Pancreas (tissue), 10 donors: ENCODE measurements at regions not wholly inside any gene's neighbourhood (a gene's known extent, or its start where the extent isn't known, plus 50 kb on each side); places are given as distances from the start of the nearest gene placed in this dataset.
A peak's percentile ranks its signal among the peaks of the same experiment; 100 is the strongest.

Source experiments
- ATAC-seq, 4 donors: fragments of 200-7000 bp; cut with Tn5 transposase; one replicate each; pipeline versions ENCODE4 v1.8.0 to v1.9.1; 2020; ENCODE audit warnings: mild to moderate bottlenecking in 4 of 4, moderate library complexity in 4 of 4
- DNase-seq, 6 donors: peaks; one replicate each; pipeline ENCODE4 v3.0.0-alpha.2; 2020
- FAIRE-seq: peaks from 2 replicates; lab custom pipeline; 2012; peaks lifted over from hg19 to GRCh38; lab: Jason Lieb, UNC
- H3K27ac ChIP-seq, 4 donors: fragments of 200-600 bp; sonication (generic); 1 replicate in 3 of 4; 2 replicates in 1 of 4; pipeline versions ENCODE4 v1.5.0 to v1.8.0; 2020
- H3K27me3 ChIP-seq, 4 donors: fragments of 200-600 bp; one replicate each; pipeline ENCODE4 v1.8.0; 2021
- H3K36me3 ChIP-seq, 3 donors: fragments of 200-600 bp; sonication (generic) in 1 of 3; one replicate each; pipeline versions ENCODE4 v1.5.0 to v1.8.0; 2020 to 2021
- H3K4me1 ChIP-seq, 3 donors: fragments of 200-600 bp; one replicate each; pipeline ENCODE4 v1.8.0; 2021
- H3K4me3 ChIP-seq, 4 donors: fragments of 200-600 bp; sonication (generic) in 2 of 4; one replicate each; pipeline versions ENCODE4 v1.5.0 to v1.8.0; 2020 to 2021
- H3K9me3 ChIP-seq, 4 donors: fragments of 200-600 bp; one replicate each; pipeline ENCODE4 v1.8.0; 2021
- WGBS, 2 donors: extraction: QIAGEN DNeasy Blood & Tissue Kit; methylation state at CpG; one replicate each; pipeline ENCODE4 v1.1.7; 2013; 5-methylcytosine and 5-hydroxymethylcytosine counted together
- intact Hi-C, 3 donors: fragments of 100-400 bp; cut with DNase I; formaldehyde crosslinking; loops; one replicate each; pipeline versions ENCODE4 v1.11.1 to v1.14.2; 2022
- TF ChIP-seq, protein P1 (sequence below), 4 donors: fragments of 200-600 bp; sonication (generic) in 3 of 4; IDR thresholded peaks; one replicate each; pipeline versions ENCODE4 v1.5.0 to v1.8.0; 2021; ENCODE audit warnings: antibody characterized with exemption in 4 of 4
- donor health status: healthy with polysubstance abuse.
- donor health status: DM: no; HTN: no; CAD: no; lungs with moderate emphysema.
- donor health status: DM: no; HTN: no; CAD: no.
- donor health status: control.
- donor health status: control.
- donor health status: Bipolar disorder and iron deficiency.
- donor health status: DM: yes; HTN: yes; CAD: no.
- donor health status: DM: no; HTN: no; CAD: no.
- donor health status: DM: no; HTN: no; CAD: no.
- donor health status: DM: yes; HTN: yes; CAD: no.

DNA sequence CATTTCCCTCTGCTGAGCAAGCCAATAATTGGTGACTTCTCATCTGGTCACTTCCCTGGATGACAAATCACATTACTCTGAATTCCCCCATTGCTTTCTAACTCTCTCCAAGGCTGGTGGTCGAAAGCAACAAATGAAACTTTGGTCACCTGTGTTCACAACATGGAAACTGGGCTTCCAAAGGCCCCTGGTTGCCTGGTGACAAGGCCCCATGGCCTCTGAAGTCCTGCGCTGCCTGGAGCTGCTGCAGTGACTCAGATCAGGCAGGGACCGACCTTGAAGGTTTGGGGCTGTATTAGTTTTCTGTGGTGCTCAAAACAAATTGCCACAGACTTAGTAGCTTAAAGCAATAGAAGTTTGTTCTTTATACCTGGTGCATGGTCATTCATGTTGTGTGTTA is 345.3 kb downstream of the WDR72 start:
- no peaks in the 10 kb centered on the region for H3K36me3 ChIP-seq
- H3K9me3 ChIP-seq = no peaks in the 10 kb centered on the region
- intact Hi-C loops = no loop called here
- DNase-seq (peak in 4 of 6 donors; percentile 7 to 51 (median 38)), ATAC-seq (peak; percentile 51 to 58 (median 53)), FAIRE-seq (no peak)
- H3K4me1 ChIP-seq = peaks cover 0 to 9% (median 4%) of the 10 kb centered on the region in 3 donors
- H3K27ac ChIP-seq = no peak overlapping the region
- no peaks in the 10 kb centered on the region for H3K27me3 ChIP-seq
- H3K4me3 ChIP-seq = no peak overlapping the region
- TF ChIP-seq, protein P1, sequence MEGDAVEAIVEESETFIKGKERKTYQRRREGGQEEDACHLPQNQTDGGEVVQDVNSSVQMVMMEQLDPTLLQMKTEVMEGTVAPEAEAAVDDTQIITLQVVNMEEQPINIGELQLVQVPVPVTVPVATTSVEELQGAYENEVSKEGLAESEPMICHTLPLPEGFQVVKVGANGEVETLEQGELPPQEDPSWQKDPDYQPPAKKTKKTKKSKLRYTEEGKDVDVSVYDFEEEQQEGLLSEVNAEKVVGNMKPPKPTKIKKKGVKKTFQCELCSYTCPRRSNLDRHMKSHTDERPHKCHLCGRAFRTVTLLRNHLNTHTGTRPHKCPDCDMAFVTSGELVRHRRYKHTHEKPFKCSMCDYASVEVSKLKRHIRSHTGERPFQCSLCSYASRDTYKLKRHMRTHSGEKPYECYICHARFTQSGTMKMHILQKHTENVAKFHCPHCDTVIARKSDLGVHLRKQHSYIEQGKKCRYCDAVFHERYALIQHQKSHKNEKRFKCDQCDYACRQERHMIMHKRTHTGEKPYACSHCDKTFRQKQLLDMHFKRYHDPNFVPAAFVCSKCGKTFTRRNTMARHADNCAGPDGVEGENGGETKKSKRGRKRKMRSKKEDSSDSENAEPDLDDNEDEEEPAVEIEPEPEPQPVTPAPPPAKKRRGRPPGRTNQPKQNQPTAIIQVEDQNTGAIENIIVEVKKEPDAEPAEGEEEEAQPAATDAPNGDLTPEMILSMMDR (IDR thresholded peaks at IDR 0.05) = no peak
- 88 to 90% methylated on average over 3 of the region's 3 CpGs for WGBS, 2 donors

DNA sequence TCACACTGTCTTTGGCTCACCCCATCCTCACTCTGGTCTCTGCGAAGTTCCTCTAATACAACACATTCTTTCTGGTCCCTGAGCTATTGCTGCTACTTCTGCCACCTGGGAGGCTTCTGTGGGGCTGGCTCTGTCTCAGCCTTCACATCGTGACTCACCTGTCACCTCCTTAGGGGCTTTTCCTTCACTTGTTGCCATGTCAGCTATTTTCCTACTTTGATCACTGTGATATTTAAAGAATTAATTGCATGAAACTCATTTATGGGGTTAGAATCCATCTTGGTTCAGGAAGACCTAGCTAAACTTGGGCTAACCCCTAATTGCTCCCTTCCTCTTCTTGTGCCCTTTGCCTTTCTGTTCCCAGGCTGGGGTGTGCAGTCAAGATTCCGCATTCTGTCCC is 346.9 kb downstream of the WDR72 start:
- Histone ChIP-seq H3K4me1 (peaks cover 0 to 9% (median 4%) of the 10 kb centered on the region in 3 donors), H3K27me3 (no peaks in the 10 kb centered on the region), H3K27ac (no peak overlapping the region), H3K9me3 (no peaks in the 10 kb centered on the region), H3K36me3 (no peaks in the 10 kb centered on the region), H3K4me3 (no peak overlapping the region)
- TF ChIP-seq, protein P1 (IDR thresholded peaks at IDR 0.05) = no peak
- FAIRE-seq (no peak), ATAC-seq (no peak), DNase-seq (no peak)
- intact Hi-C loops = no loop called here
- WGBS, 2 donors = 88 to 91% methylated on average over 3 of the region's 3 CpGs

DNA sequence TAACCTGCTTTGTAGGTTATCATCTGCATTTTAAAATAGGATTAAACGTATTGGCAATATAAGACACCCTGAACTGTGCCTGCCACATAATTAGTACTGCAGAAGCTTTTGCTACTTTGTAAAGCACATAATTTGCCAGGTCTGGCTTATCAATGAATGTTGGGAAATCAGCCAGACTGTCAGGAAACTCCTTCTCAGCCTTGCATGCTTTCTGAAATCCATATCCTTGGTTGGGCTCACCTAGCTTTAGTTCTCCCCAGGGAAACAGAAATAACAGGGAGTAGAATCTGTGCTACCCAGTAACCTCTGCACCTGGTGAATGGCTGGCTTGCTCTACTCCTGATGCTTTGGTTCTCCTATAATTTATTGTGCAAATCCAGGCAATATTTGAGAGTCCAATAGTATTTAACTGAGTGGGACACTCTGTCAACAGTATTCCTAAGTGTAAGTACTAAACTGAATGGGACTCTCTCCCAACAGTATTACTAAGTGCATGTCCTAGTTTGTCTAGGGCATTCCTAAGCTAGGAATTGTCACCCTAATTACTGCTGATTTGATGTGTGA is 354.5 kb downstream of the WDR72 start:
- Histone ChIP-seq H3K27ac (no peak overlapping the region), H3K4me1 (peaks cover 6 to 12% (median 9%) of the 10 kb centered on the region in 3 donors), H3K27me3 (no peaks in the 10 kb centered on the region), H3K4me3 (no peak overlapping the region), H3K36me3 (no peaks in the 10 kb centered on the region), H3K9me3 (no peaks in the 10 kb centered on the region)
- ATAC-seq (peak; percentile 56 to 85 (median 74)), DNase-seq (peak in 1 of 6 donors; percentile 17), FAIRE-seq (no peak)
- WGBS, 2 donors = 11 to 20% methylated on average over 1 of the region's 1 CpG
- TF ChIP-seq, protein P1 (IDR thresholded peaks at IDR 0.05) = no peak
- intact Hi-C loops = no loop called here

DNA sequence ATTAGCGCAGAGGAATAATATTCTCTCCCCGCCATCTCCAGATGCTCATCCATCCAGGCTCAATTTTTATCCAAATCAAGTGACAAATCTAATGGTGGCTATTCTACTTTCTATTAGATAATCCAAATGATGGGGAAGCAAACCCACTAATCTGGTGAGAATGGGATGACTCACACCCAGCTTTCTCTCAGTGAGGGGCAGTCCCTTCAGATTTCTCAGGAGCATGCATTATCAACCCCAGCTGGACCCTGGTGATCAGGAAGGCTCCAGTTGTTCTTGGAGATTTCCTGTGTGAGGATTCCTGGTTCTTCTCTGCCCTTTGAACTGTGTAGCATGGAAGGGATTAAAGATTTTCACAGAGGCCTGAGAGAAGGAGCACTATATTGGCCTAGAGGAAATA is 358.0 kb downstream of the WDR72 start:
- Histone ChIP-seq H3K27me3 (no peaks in the 10 kb centered on the region), H3K9me3 (no peaks in the 10 kb centered on the region), H3K36me3 (no peaks in the 10 kb centered on the region), H3K4me3 (no peak overlapping the region), H3K4me1 (peaks cover 6 to 12% (median 9%) of the 10 kb centered on the region in 3 donors), H3K27ac (no peak overlapping the region)
- ATAC-seq (no peak), DNase-seq (no peak), FAIRE-seq (no peak)
- intact Hi-C loops = no loop called here
- WGBS, 2 donors = 96 to 97% methylated on average over 2 of the region's 2 CpGs
- TF ChIP-seq, protein P1 (IDR thresholded peaks at IDR 0.05) = no peak

DNA sequence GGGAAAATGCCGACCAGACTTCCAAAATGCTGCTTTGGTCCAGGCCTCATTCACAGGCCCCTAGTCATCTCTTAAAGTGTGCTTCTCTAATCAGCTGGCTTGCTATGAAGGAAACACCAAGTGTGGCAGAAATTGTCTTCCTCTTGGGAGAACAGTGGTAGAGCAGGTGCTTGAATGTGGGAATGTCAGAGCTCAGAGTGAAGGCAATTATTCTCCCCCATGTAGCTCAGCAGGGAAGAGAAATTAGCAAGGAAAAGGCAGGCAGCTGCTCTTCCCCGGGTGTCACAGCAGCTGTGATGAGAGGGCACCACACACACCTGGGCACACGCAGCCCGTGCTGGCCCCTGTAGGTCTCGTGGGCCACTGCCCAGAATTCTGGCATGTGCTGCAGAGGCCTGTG is 358.5 kb downstream of the WDR72 start:
- FAIRE-seq = no peak
- H3K9me3 ChIP-seq = no peaks in the 10 kb centered on the region
- no peaks in the 10 kb centered on the region for H3K36me3 ChIP-seq
- H3K4me1 ChIP-seq = peaks cover 6 to 12% (median 9%) of the 10 kb centered on the region in 3 donors
- intact Hi-C loops = no loop called here
- no peak overlapping the region for H3K4me3 ChIP-seq
- no peaks in the 10 kb centered on the region for H3K27me3 ChIP-seq
- no peak overlapping the region for H3K27ac ChIP-seq
- ATAC-seq = no peak
- TF ChIP-seq, protein P1 (IDR thresholded peaks at IDR 0.05) = no peak
- DNase-seq = no peak
- 92 to 93% methylated on average over 5 of the region's 5 CpGs for WGBS, 2 donors
